ENCODE measurements at regions not wholly inside any gene's neighbourhood (a gene's known extent, or its start where the extent isn't known, plus 50 kb on each side); places are given as distances from the start of the nearest gene placed in this dataset.

- Mint-ChIP-seq H3K27me3 (ENCODE audit: unreplicated experiment) (peaks cover 29% of the 10 kb centered on the region), H3K9me3 (ENCODE audit: low read depth, unreplicated experiment) (no peaks in the 10 kb centered on the region), H3K4me3 (ENCODE audit: low read depth, unreplicated experiment) (no peak overlapping the region), H3K36me3 (ENCODE audit: insufficient read depth, unreplicated experiment) (no peaks in the 10 kb centered on the region), H3K4me1 (ENCODE audit: low read depth, unreplicated experiment) (no peaks in the 10 kb centered on the region), H3K27ac (ENCODE audit: unreplicated experiment) (no peak overlapping the region)
- CTCF ChIA-PET = interaction anchor here (0.6 to 0.7 kb wide), 2 partner anchors 195 to 474 kb away, joined by 3 to 4 read pairs; no protein-coding TSS in a partner anchor
- intact Hi-C loops (cut with micrococcal nuclease; ENCODE audit: unreplicated experiment) = no loop called here
- TF ChIP-seq, protein P1, sequence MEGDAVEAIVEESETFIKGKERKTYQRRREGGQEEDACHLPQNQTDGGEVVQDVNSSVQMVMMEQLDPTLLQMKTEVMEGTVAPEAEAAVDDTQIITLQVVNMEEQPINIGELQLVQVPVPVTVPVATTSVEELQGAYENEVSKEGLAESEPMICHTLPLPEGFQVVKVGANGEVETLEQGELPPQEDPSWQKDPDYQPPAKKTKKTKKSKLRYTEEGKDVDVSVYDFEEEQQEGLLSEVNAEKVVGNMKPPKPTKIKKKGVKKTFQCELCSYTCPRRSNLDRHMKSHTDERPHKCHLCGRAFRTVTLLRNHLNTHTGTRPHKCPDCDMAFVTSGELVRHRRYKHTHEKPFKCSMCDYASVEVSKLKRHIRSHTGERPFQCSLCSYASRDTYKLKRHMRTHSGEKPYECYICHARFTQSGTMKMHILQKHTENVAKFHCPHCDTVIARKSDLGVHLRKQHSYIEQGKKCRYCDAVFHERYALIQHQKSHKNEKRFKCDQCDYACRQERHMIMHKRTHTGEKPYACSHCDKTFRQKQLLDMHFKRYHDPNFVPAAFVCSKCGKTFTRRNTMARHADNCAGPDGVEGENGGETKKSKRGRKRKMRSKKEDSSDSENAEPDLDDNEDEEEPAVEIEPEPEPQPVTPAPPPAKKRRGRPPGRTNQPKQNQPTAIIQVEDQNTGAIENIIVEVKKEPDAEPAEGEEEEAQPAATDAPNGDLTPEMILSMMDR (IDR thresholded peaks at IDR 0.05; ENCODE audit: unreplicated experiment) = no peak
- no peak for DNase-seq
- no TSS peak for BruUV-seq (replicated peaks)
Observed at GRCh38 chr2:171625006-171625405, 62.3 kb upstream of the DYNC1I2 start.

GRCh38 chr2:171626949-171627348 lies 60.3 kb upstream of the DYNC1I2 start:
- intact Hi-C loops (cut with micrococcal nuclease; ENCODE audit: unreplicated experiment) = no loop called here
- DNase-seq = no peak
- Mint-ChIP-seq H3K36me3 (ENCODE audit: insufficient read depth, unreplicated experiment) (no peaks in the 10 kb centered on the region), H3K27ac (ENCODE audit: unreplicated experiment) (no peak overlapping the region), H3K9me3 (ENCODE audit: low read depth, unreplicated experiment) (peaks cover 11% of the 10 kb centered on the region), H3K4me3 (ENCODE audit: low read depth, unreplicated experiment) (no peak overlapping the region), H3K4me1 (ENCODE audit: low read depth, unreplicated experiment) (no peaks in the 10 kb centered on the region), H3K27me3 (ENCODE audit: unreplicated experiment) (peaks cover 29% of the 10 kb centered on the region)
- CTCF ChIA-PET = no interaction called here
- BruUV-seq (replicated peaks) = no TSS peak
- TF ChIP-seq, protein P1 (IDR thresholded peaks at IDR 0.05; ENCODE audit: unreplicated experiment) = no peak

- H3K4me1 Mint-ChIP-seq (ENCODE audit: low read depth, unreplicated experiment) = no peaks in the 10 kb centered on the region
- CTCF ChIA-PET = no interaction called here
- H3K9me3 Mint-ChIP-seq (ENCODE audit: low read depth, unreplicated experiment) = peaks cover 14% of the 10 kb centered on the region
- H3K27me3 Mint-ChIP-seq (ENCODE audit: unreplicated experiment) = peaks cover 29% of the 10 kb centered on the region
- BruUV-seq (replicated peaks) = no TSS peak
- H3K4me3 Mint-ChIP-seq (ENCODE audit: low read depth, unreplicated experiment) = no peak overlapping the region
- intact Hi-C loops (cut with micrococcal nuclease; ENCODE audit: unreplicated experiment) = no loop called here
- no peak overlapping the region for H3K27ac Mint-ChIP-seq (ENCODE audit: unreplicated experiment)
- TF ChIP-seq, protein P1 (IDR thresholded peaks at IDR 0.05; ENCODE audit: unreplicated experiment) = no peak
- no peak for DNase-seq
- no peaks in the 10 kb centered on the region for H3K36me3 Mint-ChIP-seq (ENCODE audit: insufficient read depth, unreplicated experiment)
Observed at GRCh38 chr2:171627412-171627811, 59.9 kb upstream of the DYNC1I2 start.

GRCh38 chr2:171629113-171629512 lies 58.2 kb upstream of the DYNC1I2 start:
- peaks cover 15% of the 10 kb centered on the region for H3K27me3 Mint-ChIP-seq (ENCODE audit: unreplicated experiment)
- intact Hi-C loops (cut with micrococcal nuclease; ENCODE audit: unreplicated experiment) = no loop called here
- no peaks in the 10 kb centered on the region for H3K4me1 Mint-ChIP-seq (ENCODE audit: low read depth, unreplicated experiment)
- BruUV-seq (replicated peaks) = no TSS peak
- CTCF ChIA-PET = no interaction called here
- TF ChIP-seq, protein P1 (IDR thresholded peaks at IDR 0.05; ENCODE audit: unreplicated experiment) = no peak
- no peaks in the 10 kb centered on the region for H3K36me3 Mint-ChIP-seq (ENCODE audit: insufficient read depth, unreplicated experiment)
- DNase-seq = no peak
- no peak overlapping the region for H3K27ac Mint-ChIP-seq (ENCODE audit: unreplicated experiment)
- peaks cover 14% of the 10 kb centered on the region for H3K9me3 Mint-ChIP-seq (ENCODE audit: low read depth, unreplicated experiment)
- no peak overlapping the region for H3K4me3 Mint-ChIP-seq (ENCODE audit: low read depth, unreplicated experiment)

All from Calu3 (cell line).